Mucosa of descending colon (tissue), 3 donors: ENCODE measurements at regions not wholly inside any gene's neighbourhood (a gene's known extent, or its start where the extent isn't known, plus 50 kb on each side); places are given as distances from the start of the nearest gene placed in this dataset.
A peak's percentile ranks its signal among the peaks of the same experiment; 100 is the strongest.

Experiments
- ATAC-seq: fragments of 200-7000 bp; cut with Tn5 transposase; one replicate; pipeline ENCODE4 v1.9.1; 2020; ENCODE audit warnings: mild to moderate bottlenecking, moderate library complexity
- DNase-seq, 3 donors: peaks; one replicate each; pipeline ENCODE4 v3.0.0-alpha.2; 2020
- H3K36me3 ChIP-seq: fragments of 200-600 bp; one replicate; pipeline ENCODE4 v1.8.0; 2021; ENCODE audit warnings: low read depth, mild to moderate bottlenecking
- H3K4me1 ChIP-seq: fragments of 200-600 bp; one replicate; pipeline ENCODE4 v1.8.0; 2021; ENCODE audit warnings: low read depth, mild to moderate bottlenecking
- H3K4me3 ChIP-seq: fragments of 200-600 bp; one replicate; pipeline ENCODE4 v1.8.0; 2021; ENCODE audit warnings: mild to moderate bottlenecking
- H3K9me3 ChIP-seq: fragments of 200-600 bp; one replicate; pipeline ENCODE4 v1.8.0; 2021; ENCODE audit warnings: mild to moderate bottlenecking
- intact Hi-C, 2 donors: fragments of 100-400 bp; cut with DNase I in 1 of 2; cut with micrococcal nuclease in 1 of 2; formaldehyde crosslinking; loops; one replicate each; pipeline versions ENCODE4 v1.11.0 to v1.11.1; 2022; cut with DNase I, micrococcal nuclease
- TF ChIP-seq, protein P1 (sequence below): fragments of 200-600 bp; IDR thresholded peaks from one replicate; pipeline ENCODE4 v1.8.0; 2022; ENCODE audit warnings: antibody characterized with exemption, mild to moderate bottlenecking
- donor health status: DM: no; HTN: no; CAD: no; lungs with moderate emphysema.
- donor health status: DM: no; HTN: no; CAD: no.
- donor health status: DM: no; HTN: yes; CAD: no.

DNA sequence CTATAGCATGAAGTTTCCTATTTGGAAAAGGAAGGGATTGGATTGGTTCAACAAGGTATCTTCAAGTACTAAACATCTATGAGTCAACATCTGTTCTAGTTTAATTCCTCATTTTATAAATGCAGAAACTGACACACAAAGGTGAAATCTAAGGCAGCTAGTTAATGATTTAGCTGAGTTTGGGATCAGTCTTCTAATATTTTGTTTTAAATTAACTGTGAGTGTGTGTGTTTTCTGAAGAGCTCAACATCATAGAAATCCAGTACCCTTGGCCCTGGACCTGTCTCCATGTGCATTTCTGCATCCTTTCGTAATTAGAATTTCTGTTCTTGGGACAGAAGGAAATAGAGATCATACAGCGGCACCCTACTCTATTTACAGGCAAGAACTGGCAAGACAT, 105.9 kb downstream of the RGS2 start:
- Histone ChIP-seq H3K36me3 (no peaks in the 10 kb centered on the region), H3K4me1 (no peaks in the 10 kb centered on the region), H3K4me3 (no peak overlapping the region), H3K9me3 (no peaks in the 10 kb centered on the region)
- ATAC-seq (no peak), DNase-seq (no peak)
- intact Hi-C loops = no loop called here
- TF ChIP-seq, protein P1, sequence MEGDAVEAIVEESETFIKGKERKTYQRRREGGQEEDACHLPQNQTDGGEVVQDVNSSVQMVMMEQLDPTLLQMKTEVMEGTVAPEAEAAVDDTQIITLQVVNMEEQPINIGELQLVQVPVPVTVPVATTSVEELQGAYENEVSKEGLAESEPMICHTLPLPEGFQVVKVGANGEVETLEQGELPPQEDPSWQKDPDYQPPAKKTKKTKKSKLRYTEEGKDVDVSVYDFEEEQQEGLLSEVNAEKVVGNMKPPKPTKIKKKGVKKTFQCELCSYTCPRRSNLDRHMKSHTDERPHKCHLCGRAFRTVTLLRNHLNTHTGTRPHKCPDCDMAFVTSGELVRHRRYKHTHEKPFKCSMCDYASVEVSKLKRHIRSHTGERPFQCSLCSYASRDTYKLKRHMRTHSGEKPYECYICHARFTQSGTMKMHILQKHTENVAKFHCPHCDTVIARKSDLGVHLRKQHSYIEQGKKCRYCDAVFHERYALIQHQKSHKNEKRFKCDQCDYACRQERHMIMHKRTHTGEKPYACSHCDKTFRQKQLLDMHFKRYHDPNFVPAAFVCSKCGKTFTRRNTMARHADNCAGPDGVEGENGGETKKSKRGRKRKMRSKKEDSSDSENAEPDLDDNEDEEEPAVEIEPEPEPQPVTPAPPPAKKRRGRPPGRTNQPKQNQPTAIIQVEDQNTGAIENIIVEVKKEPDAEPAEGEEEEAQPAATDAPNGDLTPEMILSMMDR = no peak

DNA sequence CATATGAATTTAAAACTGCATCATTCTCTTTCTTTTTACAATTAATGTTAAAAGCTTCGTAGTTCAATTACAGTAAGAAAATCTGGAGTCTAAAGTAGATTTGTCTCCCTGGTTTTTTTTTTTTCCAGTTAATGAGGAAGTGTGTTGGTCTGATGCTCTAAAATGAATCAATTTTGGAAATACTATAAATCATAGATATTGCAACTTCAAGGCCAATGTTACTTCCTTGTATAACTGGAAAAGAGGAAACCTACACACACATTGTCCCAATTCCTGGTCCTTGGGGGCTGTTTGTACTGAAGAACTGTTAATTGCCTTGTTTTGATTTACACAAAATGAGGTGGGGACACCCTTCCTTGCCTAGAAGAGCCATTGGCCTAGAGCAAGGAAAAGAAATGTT, 107.2 kb downstream of the RGS2 start:
- intact Hi-C loops = no loop called here
- no peak for ATAC-seq
- no peak overlapping the region for H3K4me3 ChIP-seq
- no peaks in the 10 kb centered on the region for H3K36me3 ChIP-seq
- TF ChIP-seq, protein P1 = no peak
- H3K9me3 ChIP-seq = no peaks in the 10 kb centered on the region
- no peak for DNase-seq
- H3K4me1 ChIP-seq = no peaks in the 10 kb centered on the region

GRCh38 chr1:192918259-192918658, 109.4 kb downstream of the RGS2 start:
- no peak for DNase-seq
- H3K9me3 ChIP-seq = no peaks in the 10 kb centered on the region
- no peaks in the 10 kb centered on the region for H3K36me3 ChIP-seq
- H3K4me1 ChIP-seq = no peaks in the 10 kb centered on the region
- intact Hi-C loops = no loop called here
- no peak overlapping the region for H3K4me3 ChIP-seq
- no peak for ATAC-seq
- TF ChIP-seq, protein P1 = no peak

GRCh38 chr1:192920412-192920811, 111.6 kb downstream of the RGS2 start:
- ATAC-seq = no peak
- DNase-seq = peak in 1 of 3 donors; percentile 41
- TF ChIP-seq, protein P1 = no peak

GRCh38 chr1:192925609-192926008, 116.8 kb downstream of the RGS2 start:
- H3K4me1 ChIP-seq = no peaks in the 10 kb centered on the region
- intact Hi-C loops = no loop called here
- ATAC-seq = no peak

More at GRCh38 chr1:192920412-192920811, 111.6 kb downstream of the RGS2 start:
- Histone ChIP-seq H3K36me3 (no peaks in the 10 kb centered on the region), H3K9me3 (no peaks in the 10 kb centered on the region), H3K4me1 (no peaks in the 10 kb centered on the region), H3K4me3 (no peak overlapping the region)
- intact Hi-C loops = no loop called here

More at GRCh38 chr1:192925609-192926008, 116.8 kb downstream of the RGS2 start:
- TF ChIP-seq, protein P1 = no peak
- Histone ChIP-seq H3K36me3 (no peaks in the 10 kb centered on the region), H3K4me3 (no peak overlapping the region), H3K9me3 (no peaks in the 10 kb centered on the region)
- DNase-seq = no peak
